CD4-positive, alpha-beta T cell treated with Interleukin-12 subunit alpha and Interleukin-12 subunit beta, for 1 hour (primary cell): ENCODE measurements at regions not wholly inside any gene's neighbourhood (a gene's known extent, or its start where the extent isn't known, plus 50 kb on each side); places are given as distances from the start of the nearest gene placed in this dataset.
"Not testable (repeated sequence)": the region's sequence is repeated elsewhere in the genome, so short reads cannot be mapped to it uniquely, and the experiment has no call there.

ENCODE experiments used
- DNase-seq: peaks from one replicate; pipeline ENCODE4 v3.0.0-alpha.2; 2020

DNA sequence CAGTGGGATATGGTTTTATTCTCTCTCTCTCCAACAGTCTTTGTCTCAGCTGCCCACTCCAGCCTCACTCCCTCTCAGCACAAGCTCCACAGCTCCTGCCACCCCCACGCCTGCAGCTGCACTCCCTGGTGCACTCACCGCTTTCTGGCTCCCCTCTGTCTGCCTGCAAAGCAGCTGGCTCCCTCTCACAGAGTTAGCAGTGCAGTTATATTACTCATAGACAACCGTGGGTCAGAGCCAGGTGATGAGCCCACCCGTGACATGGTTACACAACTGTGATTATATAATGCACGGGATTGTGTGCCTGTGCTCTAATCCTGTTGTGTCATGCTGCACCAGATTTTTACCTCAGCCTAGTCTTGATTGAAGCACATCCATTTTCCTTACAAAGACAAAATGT lies 276.9 kb upstream of the CHAC2 start:
- no peak for DNase-seq

DNA sequence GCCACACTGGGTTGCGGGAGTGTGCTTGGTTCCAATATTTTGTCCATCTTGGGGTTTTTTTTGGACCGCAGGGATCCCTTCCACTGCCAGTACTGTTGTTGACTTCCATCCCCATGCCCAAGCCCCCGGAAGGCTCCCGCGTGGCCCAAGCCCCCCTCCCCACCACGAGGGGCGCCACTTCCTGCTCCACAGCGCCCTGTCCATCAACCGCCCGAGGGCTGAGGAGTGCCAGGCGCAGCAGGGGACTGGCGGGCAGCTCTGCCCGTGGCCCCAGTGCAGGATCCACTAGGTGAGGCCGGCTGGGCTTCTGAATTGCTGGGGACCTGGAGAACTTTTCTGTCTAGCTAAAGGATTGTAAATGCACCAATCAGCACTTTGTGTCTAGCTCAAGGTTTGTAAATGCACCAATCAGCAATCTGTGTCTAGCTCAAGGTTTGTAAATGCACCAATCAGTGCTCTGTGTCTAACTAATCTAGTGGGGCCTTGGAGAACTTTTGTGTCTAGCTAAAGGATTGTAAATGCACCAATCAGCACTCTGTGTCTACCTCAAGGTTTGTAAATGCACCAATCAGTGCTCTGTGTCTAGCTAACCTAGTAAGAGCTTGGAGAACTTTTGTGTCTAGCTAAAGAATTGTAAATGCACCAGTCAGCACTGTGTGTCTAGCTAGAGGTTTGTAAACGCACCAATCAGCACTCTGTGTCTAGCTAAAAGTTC lies 281.3 kb upstream of the CHAC2 start:
- not testable (repeated sequence) for DNase-seq

DNA sequence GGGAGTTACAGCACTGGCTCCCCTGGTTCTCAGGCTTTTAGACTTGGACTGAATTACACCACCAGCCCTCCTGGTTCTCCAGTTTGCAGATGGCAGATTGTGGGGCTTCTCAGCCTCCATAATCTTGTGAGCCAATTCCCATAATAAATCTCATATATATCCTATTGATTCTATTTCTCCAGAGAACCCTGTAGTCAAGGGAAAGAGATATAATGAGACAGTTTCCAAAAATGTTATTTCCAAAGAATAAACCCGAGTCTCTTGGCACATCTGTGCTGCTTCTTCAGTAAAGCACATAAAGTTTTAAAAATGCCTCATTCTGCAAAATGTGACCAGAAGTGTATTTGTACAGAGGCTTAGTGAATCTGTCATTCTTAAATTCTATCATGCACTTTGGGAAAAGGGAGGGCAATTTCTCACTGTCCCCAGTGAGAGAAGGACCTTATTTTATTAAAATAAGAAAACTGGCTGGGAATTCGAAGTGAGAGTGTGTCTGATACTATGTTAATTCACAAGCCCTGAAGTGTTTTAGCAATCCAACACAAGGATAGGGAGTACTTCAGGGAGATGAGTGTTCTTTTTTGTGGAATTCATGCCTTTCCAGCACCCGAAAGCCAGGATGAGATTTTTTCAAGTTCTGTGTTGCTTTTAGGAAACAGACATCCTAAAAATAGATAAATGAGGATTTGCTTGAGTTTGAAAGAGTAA lies 282.4 kb upstream of the CHAC2 start:
- DNase-seq = no peak

DNA sequence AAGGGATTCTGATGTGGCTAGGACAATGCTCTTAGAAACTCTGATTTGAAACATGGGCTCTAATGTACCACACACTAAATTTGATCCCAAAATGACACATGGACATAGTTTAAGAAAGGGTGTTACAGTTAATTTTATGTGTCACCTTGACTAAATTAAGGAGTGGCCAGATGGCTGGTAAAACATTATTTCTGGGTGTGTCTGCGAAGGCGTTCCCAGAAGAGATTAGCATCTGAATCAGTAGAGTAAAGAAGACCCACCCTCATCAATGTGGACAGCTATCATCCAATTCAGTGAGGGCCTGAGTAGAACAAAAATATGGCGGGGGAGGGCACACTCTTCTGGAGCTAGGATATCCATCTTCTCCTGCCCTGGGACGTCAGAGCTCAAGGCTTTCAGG lies 283.1 kb upstream of the CHAC2 start:
- DNase-seq = no peak

DNA sequence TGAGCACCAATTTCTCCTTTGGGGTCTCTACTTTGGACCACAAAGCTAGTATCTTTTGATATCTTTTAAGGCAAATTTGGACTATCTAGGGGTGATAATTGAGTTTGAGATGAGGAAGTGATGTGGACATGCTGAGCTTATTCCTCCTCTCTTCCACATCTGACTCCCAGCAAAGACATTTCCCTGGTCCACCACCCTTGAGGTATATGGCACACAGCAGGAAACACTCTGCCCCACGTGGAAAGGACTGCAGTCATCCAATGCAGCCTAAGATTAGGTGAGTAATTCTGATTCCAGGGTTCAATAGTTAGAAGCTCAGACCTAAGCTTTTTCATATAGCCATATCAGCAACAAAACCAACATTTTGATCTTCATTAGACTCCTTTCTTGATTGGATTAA lies 290.1 kb upstream of the CHAC2 start:
- DNase-seq = no peak

DNA sequence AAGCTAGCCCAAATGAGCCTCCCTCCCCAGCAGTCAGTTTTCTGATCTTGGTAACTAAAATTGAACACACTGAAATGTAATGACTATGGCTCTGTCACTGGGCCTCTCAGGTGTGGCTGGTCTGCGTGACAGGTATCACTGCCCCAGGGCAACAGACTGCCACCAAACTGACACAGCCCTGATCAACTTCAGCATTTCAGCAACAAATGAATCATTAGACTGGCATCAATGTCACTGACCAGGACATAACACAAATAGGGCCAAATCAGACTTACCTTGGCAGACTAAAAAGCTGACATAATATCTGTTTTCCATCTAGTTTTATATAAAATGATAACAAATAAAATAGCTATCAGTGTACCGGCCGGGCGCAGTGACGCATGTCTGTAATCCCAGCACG lies 290.8 kb upstream of the CHAC2 start:
- DNase-seq = no peak

DNA sequence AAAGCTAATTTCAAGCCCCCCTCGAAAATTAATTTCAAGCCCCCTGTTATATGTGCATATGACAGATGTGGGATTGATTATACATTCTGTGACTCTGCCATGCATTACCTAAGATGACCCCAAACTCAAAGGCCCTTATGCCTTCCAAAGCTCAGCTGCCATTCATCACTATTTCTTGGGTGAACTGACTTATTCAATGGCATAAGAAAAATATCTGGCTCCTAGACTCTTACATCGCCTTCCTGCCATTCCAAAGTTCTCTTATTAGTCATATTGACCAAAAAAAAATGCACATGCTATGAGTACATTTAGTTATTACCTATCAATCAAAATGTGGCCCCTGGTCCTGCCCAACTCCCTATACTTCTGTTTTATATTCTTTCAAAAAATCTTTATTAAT lies 291.8 kb upstream of the CHAC2 start:
- DNase-seq = no peak

DNA sequence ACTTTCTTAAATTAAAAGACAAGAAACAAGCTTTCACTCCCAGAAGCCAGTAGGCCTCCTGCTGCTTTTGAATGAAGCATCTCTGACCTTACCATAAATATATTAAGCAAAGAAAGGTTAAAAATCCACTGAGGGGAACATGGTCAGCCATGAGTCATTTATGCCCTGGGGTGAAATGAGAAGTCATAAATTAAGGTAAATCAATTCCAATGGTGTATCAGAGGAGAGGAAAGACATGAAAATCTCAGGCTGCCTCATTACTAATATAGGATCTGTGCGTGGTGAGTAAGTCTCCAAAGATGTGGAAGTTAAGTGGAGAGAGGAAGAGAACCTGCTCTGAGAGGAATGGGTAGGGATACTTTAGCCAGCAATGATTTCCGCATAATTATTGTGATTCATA lies 292.3 kb upstream of the CHAC2 start:
- no peak for DNase-seq

DNA sequence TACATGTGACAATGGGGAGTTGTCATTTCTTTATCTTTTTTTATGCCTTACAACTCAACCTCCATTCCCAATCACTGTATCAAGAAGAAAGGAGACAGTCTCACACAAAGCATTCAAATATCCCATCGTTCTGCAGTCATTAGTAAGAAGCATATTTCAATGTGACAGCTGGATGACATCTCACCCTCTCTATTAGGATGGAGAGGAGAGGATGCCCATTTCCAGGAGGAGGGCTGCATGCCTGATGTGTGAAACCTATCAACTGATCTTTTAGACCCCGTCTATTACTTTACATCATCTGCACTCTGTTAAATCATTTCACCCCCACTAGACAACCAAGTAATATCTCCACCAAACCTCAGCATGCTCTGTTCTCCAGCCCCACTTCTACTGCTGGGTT lies 292.7 kb upstream of the CHAC2 start:
- no peak for DNase-seq

DNA sequence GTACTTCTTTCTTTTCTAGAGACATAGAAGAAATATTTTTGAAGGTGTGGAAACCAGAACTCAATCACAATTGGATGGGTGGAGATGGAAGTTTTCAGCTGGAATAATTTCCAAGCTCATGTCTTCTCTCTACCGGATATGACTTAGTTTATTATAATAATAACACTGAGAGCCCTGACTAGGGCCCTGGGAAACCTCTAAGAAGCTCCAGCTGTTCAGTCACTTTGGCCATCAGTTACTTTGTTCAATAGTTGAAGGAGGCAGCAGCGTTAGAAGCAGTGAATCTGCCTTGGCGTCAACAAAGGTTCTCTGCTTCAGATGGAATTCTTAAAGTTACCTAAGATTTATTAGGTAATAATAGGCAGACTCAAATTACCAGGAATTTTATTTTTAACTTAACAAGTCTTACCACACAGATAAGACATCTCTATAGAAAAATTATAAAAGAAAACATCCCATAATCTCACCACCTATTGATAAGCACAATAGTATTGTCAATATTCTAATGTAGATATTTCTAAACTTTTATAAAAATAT lies 293.8 kb upstream of the CHAC2 start:
- no peak for DNase-seq

DNA sequence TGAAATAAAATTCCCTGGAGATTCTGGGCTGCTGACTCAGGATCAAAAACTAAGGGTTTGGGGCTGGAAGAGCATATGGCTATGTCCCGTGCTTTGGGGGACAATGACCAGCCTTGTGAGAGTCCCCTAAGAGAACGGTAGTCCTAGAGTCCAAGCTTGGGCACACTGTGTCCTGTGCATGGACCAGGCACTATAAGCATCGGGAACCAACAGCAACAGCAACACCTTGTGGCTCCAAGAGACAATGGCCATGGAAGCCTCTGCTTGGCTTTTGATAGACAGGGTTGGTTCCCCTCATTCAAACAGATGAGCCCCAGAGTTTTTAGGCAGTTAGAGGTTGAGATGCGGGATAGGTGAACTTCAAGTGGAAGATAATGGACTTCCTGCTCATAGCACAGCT lies 294.4 kb upstream of the CHAC2 start:
- DNase-seq = no peak

DNA sequence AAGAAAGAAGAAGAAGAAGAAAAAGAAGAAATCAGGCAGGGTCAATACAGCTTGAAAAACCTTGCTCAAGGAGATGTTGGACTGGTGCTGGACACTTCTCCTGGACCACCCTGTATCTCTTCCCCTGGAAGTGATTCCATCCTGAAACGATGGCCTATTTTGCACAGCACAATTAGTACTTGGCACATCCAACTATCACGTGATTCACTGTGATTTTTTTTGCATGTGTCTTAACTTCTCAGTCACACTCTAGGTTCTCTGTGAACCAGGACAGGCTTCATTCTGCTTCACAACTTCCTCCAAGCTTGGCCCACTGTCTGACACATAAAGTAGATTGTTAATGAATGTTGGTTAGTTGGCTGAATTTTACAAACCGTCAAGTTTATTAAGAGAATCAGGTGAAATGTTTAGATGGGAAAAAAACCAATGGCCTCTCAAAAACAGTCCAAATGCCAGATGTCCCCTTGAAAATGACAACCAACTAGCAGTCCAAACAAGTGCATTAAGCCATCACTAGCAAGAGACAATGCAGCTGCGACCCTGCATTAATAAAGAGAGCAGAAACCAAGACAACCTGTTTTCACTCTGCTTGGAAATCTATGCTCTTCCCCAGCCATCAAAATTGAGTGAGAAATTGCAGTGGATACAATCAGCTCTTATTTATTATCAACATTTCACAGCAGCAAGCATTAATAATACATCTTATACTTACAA lies 300.0 kb upstream of the CHAC2 start:
- no peak for DNase-seq

DNA sequence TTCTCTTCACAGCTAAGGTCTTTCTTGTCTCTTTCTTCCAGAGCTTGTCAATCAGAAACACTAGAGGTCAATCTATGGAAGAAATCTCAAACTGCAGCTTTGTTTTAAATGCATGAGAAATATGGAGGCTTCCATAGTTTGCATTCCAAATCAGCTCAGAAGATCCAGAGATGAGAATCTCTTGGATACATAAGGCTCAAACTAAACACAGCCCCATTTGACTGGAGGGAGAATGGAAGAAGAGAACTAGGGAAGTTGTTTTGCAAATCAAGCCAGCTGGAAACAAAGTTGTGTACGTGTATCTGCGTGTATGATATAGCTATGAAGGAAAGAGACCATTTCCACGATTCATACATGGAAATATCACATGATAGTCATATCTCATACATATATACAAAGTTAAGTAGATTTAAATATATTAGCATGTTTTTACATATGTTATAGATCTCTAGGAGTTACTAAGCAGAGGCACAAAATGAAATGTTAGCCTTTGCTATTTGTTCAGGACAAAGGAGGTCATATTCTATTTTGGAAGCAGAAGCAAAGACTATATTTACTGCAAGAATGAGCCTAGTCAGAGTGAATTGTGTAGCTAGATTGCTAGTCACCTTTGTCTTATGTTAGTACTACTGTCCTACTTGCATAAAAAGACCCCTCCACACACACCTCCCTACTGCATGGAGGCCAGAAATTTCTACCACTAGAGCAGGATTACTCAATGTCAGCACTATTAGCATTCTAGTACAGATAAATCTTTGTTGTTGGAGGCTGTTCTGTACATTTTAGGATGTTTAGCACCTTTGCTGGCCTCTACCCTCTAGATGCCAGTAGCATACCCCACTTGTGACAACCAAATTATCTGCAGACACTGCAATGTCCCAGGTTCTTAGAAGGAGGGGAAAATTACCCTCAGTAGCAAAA lies 303.5 kb upstream of the CHAC2 start:
- no peak for DNase-seq

DNA sequence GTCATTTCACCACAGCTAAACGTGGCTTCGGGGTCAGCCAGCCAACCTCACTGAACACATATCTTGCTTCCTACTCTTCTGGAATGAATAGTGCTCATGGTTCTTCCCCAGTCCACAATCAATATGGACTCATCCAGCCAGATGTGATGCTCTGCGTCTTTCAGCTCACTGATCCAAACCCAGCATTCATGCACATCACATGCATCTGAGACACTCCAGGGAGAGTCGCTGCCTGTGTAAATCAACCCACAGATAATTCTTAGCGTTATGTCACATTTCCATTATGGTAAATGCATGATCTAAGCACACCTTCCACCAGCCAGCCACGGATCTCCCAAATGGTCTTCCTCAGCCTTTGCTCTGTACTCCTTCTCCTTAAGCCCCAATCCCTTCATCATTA lies 306.7 kb upstream of the CHAC2 start:
- DNase-seq = no peak

DNA sequence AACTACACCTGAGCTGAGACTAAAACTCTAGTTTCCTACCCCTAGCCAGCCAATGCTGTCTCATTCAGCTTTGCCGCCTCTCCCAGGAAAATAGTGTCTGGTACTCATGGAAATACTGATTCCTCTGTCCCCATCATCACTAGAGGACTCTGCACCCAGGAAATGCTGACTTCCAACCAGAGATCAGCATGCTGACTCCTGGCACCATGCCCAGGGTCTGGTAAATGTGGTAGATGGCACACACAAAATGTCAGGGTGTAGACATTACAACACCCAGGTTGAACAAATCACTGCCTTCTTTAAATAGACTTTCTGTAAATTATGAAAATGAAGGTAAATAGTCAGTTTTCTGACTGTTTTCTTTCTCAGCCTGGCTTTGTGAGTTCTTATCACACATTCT lies 307.3 kb upstream of the CHAC2 start:
- DNase-seq = no peak

DNA sequence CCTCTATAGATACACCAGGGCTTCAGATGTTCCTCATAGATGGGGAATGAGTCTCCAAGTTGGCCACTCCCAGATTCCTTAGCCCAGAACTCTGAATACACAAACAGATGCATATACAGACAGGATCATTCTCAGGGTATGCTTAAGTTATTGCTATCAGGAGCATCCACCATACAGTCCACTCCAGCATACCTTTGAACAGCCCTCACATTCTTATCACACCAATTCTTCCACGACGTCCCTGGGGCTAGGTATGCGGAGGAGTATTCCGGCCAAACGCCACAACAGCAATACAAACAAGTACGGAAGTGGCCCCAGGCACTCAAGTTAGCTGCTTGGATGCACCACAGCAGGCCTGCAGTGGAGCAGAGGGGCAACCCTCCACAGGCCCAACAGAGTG lies 312.5 kb upstream of the CHAC2 start:
- DNase-seq = no peak

DNA sequence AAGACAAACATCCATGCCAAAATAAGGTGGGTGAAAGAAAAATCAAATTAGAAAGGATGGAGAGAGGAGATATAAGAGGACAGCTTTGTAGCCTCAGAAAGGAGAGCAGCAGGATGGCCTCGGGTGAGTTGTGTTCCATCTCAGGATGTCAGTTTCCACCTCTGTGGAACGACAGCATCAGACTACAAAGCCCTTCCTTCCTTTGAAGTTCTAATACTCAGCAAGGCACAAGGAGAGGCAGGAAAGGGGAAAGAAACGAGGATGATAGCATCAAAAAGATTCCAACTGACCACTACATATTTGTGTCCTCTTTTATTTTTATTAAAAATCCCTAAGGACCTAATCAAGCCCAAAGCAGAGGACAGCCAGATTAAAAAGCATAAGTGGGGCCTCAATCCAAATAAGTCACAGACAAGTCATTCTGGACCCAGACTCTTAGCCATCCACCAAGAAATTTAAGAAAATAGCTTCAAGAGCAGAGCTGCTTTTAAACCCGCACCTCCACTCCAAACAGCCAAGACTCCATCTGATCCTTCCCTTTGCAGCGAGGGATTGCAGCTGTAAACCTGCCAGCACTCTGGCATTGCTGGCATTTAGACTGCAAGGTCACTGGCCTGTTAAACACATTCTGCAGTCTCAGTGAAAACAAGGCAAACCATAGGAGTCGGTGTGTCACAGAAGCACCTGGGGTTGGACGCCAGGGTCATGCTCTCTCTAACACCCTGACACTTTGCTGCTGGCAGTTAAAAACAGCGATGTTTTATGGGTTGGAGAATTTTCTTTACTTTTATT lies 314.5 kb upstream of the CHAC2 start:
- no peak for DNase-seq

DNA sequence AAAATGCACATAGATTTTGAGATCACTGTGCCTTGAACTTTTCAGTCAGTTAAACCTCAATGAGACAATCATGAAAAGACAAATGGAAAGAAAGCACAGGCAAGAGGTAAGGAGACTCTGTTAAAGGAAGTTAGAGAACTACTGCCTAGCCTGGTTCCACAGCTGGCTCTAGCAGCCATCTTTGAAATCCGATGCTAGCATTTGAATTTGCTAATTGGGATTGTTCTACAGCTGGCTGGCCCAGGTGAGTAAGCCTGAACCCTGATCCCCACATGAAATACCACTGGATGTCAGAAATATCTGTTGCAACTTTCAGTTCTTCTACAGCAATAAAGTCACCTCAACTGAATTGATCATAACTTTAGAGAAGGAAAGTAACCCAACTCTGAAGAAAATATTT lies 315.2 kb upstream of the CHAC2 start:
- no peak for DNase-seq

DNA sequence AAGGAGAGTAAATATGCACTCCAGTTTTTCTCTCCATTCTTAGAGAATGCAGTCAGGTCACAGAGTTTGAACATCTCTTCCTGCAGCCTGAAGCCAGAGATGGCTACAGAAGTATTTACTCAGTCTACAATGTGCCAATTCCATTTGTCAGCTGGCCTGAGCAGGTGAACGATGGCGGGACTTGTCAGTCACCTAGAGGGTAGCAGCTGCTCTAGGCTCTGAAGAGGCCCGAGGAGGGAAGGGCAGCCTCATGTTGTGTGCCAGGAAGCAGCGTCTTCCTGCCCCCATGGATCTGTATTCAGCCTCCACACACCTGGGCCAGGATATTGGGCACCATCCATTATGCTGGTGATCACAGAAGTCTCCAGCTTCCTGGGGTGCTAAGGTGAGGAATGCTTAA lies 316.7 kb upstream of the CHAC2 start:
- no peak for DNase-seq

DNA sequence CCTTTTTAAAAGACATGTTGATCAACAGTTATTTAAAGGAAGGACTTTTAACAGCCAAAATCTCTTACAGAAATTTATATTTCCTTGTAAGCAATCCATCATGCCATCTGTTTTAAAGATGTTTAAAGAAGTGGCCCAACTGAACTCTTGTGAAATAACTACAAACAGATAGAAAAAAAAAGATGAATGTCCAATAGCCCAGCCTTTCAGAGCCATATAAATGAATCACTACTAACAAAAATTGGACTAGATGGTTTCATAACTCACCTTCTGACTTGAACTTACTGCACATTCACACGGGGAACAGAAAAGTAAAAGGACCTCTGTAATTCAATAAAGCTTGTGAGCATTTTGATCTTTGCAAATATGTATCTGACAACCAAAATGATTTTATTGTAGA lies 319.0 kb upstream of the CHAC2 start:
- no peak for DNase-seq

DNA sequence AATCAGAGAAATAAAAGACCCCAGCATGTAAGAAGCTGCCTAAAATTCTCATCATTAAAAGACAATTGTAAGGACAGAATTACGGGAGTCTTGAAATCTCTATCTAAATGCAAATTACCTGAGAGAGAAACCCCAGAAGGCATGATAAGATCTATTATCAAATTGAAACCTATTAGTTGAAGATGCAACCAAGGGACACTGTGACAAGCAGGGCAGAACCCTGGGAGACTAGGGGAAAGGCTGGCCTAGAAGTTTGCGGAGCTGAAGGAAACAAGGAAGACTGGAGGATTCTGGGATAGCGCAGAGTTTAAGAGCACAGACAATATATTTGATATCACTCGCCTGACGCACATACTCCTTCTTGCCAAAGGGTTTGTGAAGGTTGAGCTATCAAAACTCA lies 319.5 kb upstream of the CHAC2 start:
- no peak for DNase-seq
